H9 (cell line): ENCODE measurements at regions not wholly inside any gene's neighbourhood (a gene's known extent, or its start where the extent isn't known, plus 50 kb on each side); places are given as distances from the start of the nearest gene placed in this dataset.
A peak's percentile ranks its signal among the peaks of the same experiment; 100 is the strongest.

Experiments used
- DNase-seq: peaks from one replicate; pipeline ENCODE4 v3.0.0-alpha.2; 2017
- H2AFZ ChIP-seq: one replicate; pipeline ENCODE4 v1.6.1; 2013; ENCODE audit warnings: mild to moderate bottlenecking, low read length, control low read depth, moderate library complexity
- H2AK5ac ChIP-seq: 2 replicates; pipeline ENCODE4 v1.6.1; 2013; ENCODE audit warnings: low read length, control low read depth, mixed read lengths; ENCODE audit not compliant: insufficient read length
- H2BK120ac ChIP-seq: one replicate; pipeline ENCODE4 v1.6.1; 2013; ENCODE audit warnings: low read depth, mild to moderate bottlenecking, low read length, control low read depth, inconsistent platforms; ENCODE audit not compliant: poor library complexity, severe bottlenecking
- H2BK12ac ChIP-seq: 2 replicates; pipeline ENCODE4 v1.6.1; 2013; ENCODE audit warnings: low read length, control low read depth, mixed read lengths, low read depth; ENCODE audit not compliant: insufficient read length
- H2BK15ac ChIP-seq: 2 replicates; pipeline ENCODE4 v1.6.1; 2013; ENCODE audit warnings: low read depth, low read length, control low read depth
- H2BK20ac ChIP-seq: one replicate; pipeline ENCODE4 v1.6.1; 2013; ENCODE audit warnings: low read depth, mild to moderate bottlenecking, low read length, control low read depth, inconsistent platforms; ENCODE audit not compliant: poor library complexity, severe bottlenecking
- H2BK5ac ChIP-seq: 2 replicates; pipeline ENCODE4 v1.6.1; 2013; ENCODE audit warnings: low read length, control low read depth, mixed read lengths; ENCODE audit not compliant: insufficient read length
- H3K14ac ChIP-seq: 2 replicates; pipeline ENCODE4 v1.6.1; 2013; ENCODE audit warnings: low read length, control low read depth; ENCODE audit not compliant: insufficient read depth
- H3K18ac ChIP-seq: 2 replicates; pipeline ENCODE4 v1.6.1; 2013; ENCODE audit warnings: low read depth, mild to moderate bottlenecking, mixed read lengths, low read length, control low read depth; ENCODE audit not compliant: insufficient read length
- H3K23ac ChIP-seq: 2 replicates; pipeline ENCODE4 v1.6.1; 2013; ENCODE audit warnings: low read length, control low read depth, mixed read lengths, low read depth; ENCODE audit not compliant: insufficient read length
- H3K23me2 ChIP-seq: 2 replicates; pipeline ENCODE4 v1.6.1; 2013; ENCODE audit warnings: low read depth, mild to moderate bottlenecking, mixed read lengths, low read length, control low read depth; ENCODE audit not compliant: insufficient read length, poor library complexity, severe bottlenecking
- H3K27ac ChIP-seq: 2 replicates; pipeline ENCODE4 v1.5.1; 2013; ENCODE audit warnings: low read length, control low read depth, mixed read lengths, low read depth; ENCODE audit not compliant: insufficient read length
- H3K27me3 ChIP-seq: 2 replicates; pipeline ENCODE4 v1.6.1; 2013; ENCODE audit warnings: low read length, control low read depth, inconsistent platforms; ENCODE audit not compliant: insufficient read depth
- H3K4ac ChIP-seq: 2 replicates; pipeline ENCODE4 v1.6.1; 2013; ENCODE audit warnings: low read depth, mild to moderate bottlenecking, control low read depth, inconsistent platforms, low read length, moderate library complexity
- H3K4me1 ChIP-seq: 2 replicates; pipeline ENCODE4 v1.6.1; 2013; ENCODE audit warnings: low read length, control low read depth, inconsistent platforms; ENCODE audit not compliant: insufficient read depth
- H3K4me2 ChIP-seq: 2 replicates; pipeline ENCODE4 v1.6.1; 2013; ENCODE audit warnings: low read length, control low read depth, mixed read lengths; ENCODE audit not compliant: insufficient read length, insufficient read depth
- H3K56ac ChIP-seq: 2 replicates; pipeline ENCODE4 v1.6.1; 2013; ENCODE audit warnings: low read depth, mild to moderate bottlenecking, mixed read lengths, low read length, control low read depth; ENCODE audit not compliant: insufficient read length
- H3K79me1 ChIP-seq: 2 replicates; pipeline ENCODE4 v1.6.1; 2013; ENCODE audit warnings: low read depth, mild to moderate bottlenecking, moderate library complexity, low read length, control low read depth, inconsistent platforms; ENCODE audit not compliant: insufficient read depth, poor library complexity, severe bottlenecking
- H3K79me2 ChIP-seq: 2 replicates; pipeline ENCODE4 v1.6.1; 2013; ENCODE audit warnings: low read length, control low read depth, inconsistent platforms; ENCODE audit not compliant: insufficient read depth
- H3K9ac ChIP-seq: 2 replicates; pipeline ENCODE4 v1.6.1; 2013; ENCODE audit warnings: low read length, control low read depth, mixed read lengths; ENCODE audit not compliant: insufficient read length; ENCODE audit errors: extremely low read depth
- H3K9me3 ChIP-seq: one replicate; pipeline ENCODE4 v1.6.1; 2013; ENCODE audit warnings: low read depth, low read length, inconsistent platforms; ENCODE audit not compliant: control insufficient read depth
- H3T11ph ChIP-seq: one replicate; pipeline ENCODE4 v1.6.1; 2013; ENCODE audit warnings: mild to moderate bottlenecking, low read length, control low read depth, inconsistent platforms
- H4K20me1 ChIP-seq: one replicate; pipeline ENCODE4 v1.6.1; 2013; ENCODE audit not compliant: control insufficient read depth, insufficient read length, insufficient read depth
- H4K5ac ChIP-seq: 2 replicates; pipeline ENCODE4 v1.6.1; 2013; ENCODE audit warnings: low read depth, mild to moderate bottlenecking, mixed read lengths, low read length, control low read depth; ENCODE audit not compliant: insufficient read length
- H4K8ac ChIP-seq: replicated peaks from 2 replicates; pipeline ENCODE4 v1.6.1; 2013; ENCODE audit warnings: low read length, control low read depth, mixed read lengths, low read depth; ENCODE audit not compliant: insufficient read length
- H4K91ac ChIP-seq: 2 replicates; pipeline ENCODE4 v1.6.1; 2013; ENCODE audit warnings: low read depth, mild to moderate bottlenecking, moderate library complexity, mixed read lengths, low read length, control low read depth; ENCODE audit not compliant: insufficient read length
- H3K27ac Mint-ChIP-seq, 3 experiments: 2 replicates in 2 of 3; 3 replicates in 1 of 3; pipeline ENCODE4 v1.8.0; 2020 to 2021; ENCODE audit warnings: mixed read lengths in 3 of 3, mild to moderate bottlenecking in 1 of 3, moderate library complexity in 1 of 3
- H3K27me3 Mint-ChIP-seq: 2 replicates; pipeline ENCODE4 v1.8.0; 2021; ENCODE audit warnings: low read depth, mild to moderate bottlenecking, moderate library complexity, mixed read lengths
- H3K36me3 Mint-ChIP-seq, 3 experiments: 2 replicates in 2 of 3; 3 replicates in 1 of 3; pipeline ENCODE4 v1.8.0; 2020 to 2021; ENCODE audit warnings: low read depth in 3 of 3, mixed read lengths in 3 of 3; ENCODE audit not compliant: insufficient read depth in 1 of 3
- H3K4me1 Mint-ChIP-seq, 2 experiments: 2 replicates each; pipeline ENCODE4 v1.8.0; 2020; ENCODE audit warnings: mixed read lengths in 2 of 2
- H3K4me3 Mint-ChIP-seq, 2 experiments: 2 replicates in 1 of 2; 3 replicates in 1 of 2; pipeline ENCODE4 v1.8.0; 2020 to 2021; ENCODE audit warnings: mild to moderate bottlenecking in 2 of 2, mixed read lengths in 2 of 2, moderate library complexity in 1 of 2
- H3K9me3 Mint-ChIP-seq, 2 experiments: 2 replicates in 1 of 2; 3 replicates in 1 of 2; pipeline ENCODE4 v1.8.0; 2020; ENCODE audit warnings: mild to moderate bottlenecking in 2 of 2, mixed read lengths in 2 of 2, moderate library complexity in 1 of 2
- WGBS: extraction: QIAGEN DNeasy Blood & Tissue Kit; methylation state at CpG from one replicate; pipeline ENCODE4 v1.1.7; 2013; ENCODE audit warnings: missing lambda C conversion rate, low lambda C conversion rate, mixed read lengths; ENCODE audit not compliant: insufficient read length; ENCODE audit errors: extremely low coverage; 5-methylcytosine and 5-hydroxymethylcytosine counted together
- TF ChIP-seq, protein P1 (sequence below): fragments of 200-600 bp; sonication (generic); conservative IDR thresholded peaks from 3 replicates; pipeline ENCODE4 v1.8.0; 2021; ENCODE audit warnings: antibody characterized with exemption, mild to moderate bottlenecking

GRCh38 chr2:15808944-15809343 lies 131.4 kb upstream of the MYCN start:
- Histone ChIP-seq H2BK20ac (no peak overlapping the region), H3K79me2 (no peaks in the 10 kb centered on the region), H3K14ac (no peak overlapping the region), H3K27ac (no peak overlapping the region), H4K5ac (no peak overlapping the region), H3K18ac (no peak overlapping the region), H3K9ac (no peak overlapping the region), H3K23ac (no peak overlapping the region), H3K23me2 (no peaks in the 10 kb centered on the region), H3K4ac (no peak overlapping the region), H2BK12ac (no peak overlapping the region), H3K9me3 (no peaks in the 10 kb centered on the region), H2AK5ac (no peak overlapping the region), H3K56ac (no peak overlapping the region), H4K8ac (no peak overlapping the region), H2AFZ (no peak overlapping the region), H3K4me2 (no peak overlapping the region), H3T11ph (no peak overlapping the region), H4K91ac (no peak overlapping the region), H3K79me1 (no peaks in the 10 kb centered on the region), H4K20me1 (no peaks in the 10 kb centered on the region), H3K27me3 (no peaks in the 10 kb centered on the region), H2BK120ac (no peak overlapping the region), H2BK15ac (no peak overlapping the region), H3K4me1 (peaks cover 12% of the 10 kb centered on the region; the same call in 1 of the 2 replicates), H2BK5ac (no peak overlapping the region)
- H3K4me3 Mint-ChIP-seq, result 0 out of 5 replicates have a peak overlapping the region, but pooled peaks of 1 of the 2 experiments have one; percentile 39
- no peaks in the 10 kb centered on the region for H3K9me3 Mint-ChIP-seq
- no peaks in the 10 kb centered on the region; a peak in 3 of 7 replicates for H3K36me3 Mint-ChIP-seq
- H3K27me3 Mint-ChIP-seq, result peaks cover 10% of the 10 kb centered on the region
- peak; percentile 49 for DNase-seq
- TF ChIP-seq, protein P1, sequence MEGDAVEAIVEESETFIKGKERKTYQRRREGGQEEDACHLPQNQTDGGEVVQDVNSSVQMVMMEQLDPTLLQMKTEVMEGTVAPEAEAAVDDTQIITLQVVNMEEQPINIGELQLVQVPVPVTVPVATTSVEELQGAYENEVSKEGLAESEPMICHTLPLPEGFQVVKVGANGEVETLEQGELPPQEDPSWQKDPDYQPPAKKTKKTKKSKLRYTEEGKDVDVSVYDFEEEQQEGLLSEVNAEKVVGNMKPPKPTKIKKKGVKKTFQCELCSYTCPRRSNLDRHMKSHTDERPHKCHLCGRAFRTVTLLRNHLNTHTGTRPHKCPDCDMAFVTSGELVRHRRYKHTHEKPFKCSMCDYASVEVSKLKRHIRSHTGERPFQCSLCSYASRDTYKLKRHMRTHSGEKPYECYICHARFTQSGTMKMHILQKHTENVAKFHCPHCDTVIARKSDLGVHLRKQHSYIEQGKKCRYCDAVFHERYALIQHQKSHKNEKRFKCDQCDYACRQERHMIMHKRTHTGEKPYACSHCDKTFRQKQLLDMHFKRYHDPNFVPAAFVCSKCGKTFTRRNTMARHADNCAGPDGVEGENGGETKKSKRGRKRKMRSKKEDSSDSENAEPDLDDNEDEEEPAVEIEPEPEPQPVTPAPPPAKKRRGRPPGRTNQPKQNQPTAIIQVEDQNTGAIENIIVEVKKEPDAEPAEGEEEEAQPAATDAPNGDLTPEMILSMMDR, result no peak
- WGBS, result no CpG with 5 or more reads among the region's 8 CpGs
- H3K27ac Mint-ChIP-seq, result no peak overlapping the region; a peak in 1 of 7 replicates
- H3K4me1 Mint-ChIP-seq, result peaks cover 42 to 54% of the 10 kb centered on the region in 2 experiments
